ENCODE measurements at regions not wholly inside any gene's neighbourhood (a gene's known extent, or its start where the extent isn't known, plus 50 kb on each side); places are given as distances from the start of the nearest gene placed in this dataset.
A peak's percentile ranks its signal among the peaks of the same experiment; 100 is the strongest.

- Mint-ChIP-seq H3K9me3 (peaks cover 7 to 9% of the 10 kb centered on the region in 2 experiments), H3K4me1 (peaks cover 0 to 6% of the 10 kb centered on the region in 2 experiments), H3K27me3 (ENCODE audit: low read depth) (peaks cover 32% of the 10 kb centered on the region), H3K4me3 (no peak overlapping the region), H3K27ac (no peak overlapping the region), H3K36me3 (ENCODE audit: insufficient read depth in 1 of 3, low read depth in 3 of 3) (peaks cover 0 to 11% (median 2%) of the 10 kb centered on the region in 3 experiments; a peak in 4 of 7 replicates)
- no peak overlapping the region for H2BK120ac ChIP-seq (ENCODE audit: low read depth, low read length, poor library complexity, severe bottlenecking)
- H2AK5ac ChIP-seq (ENCODE audit: insufficient read length, low read length): no peak overlapping the region
- no peak overlapping the region for H2BK5ac ChIP-seq (ENCODE audit: insufficient read length, low read length)
- H2BK15ac ChIP-seq (ENCODE audit: low read depth, low read length): no peak overlapping the region
- peak; percentile 19; the same call in 1 of the 3 replicates for TF ChIP-seq CTCF (conservative IDR thresholded peaks at IDR 0.05)
- H3K9me3 ChIP-seq (ENCODE audit: control insufficient read depth, low read depth, low read length): no peaks in the 10 kb centered on the region
- DNase-seq: no peak
- H2BK20ac ChIP-seq (ENCODE audit: low read depth, low read length, poor library complexity, severe bottlenecking): no peak overlapping the region
- H3K4me1 ChIP-seq (ENCODE audit: insufficient read depth, low read length): no peaks in the 10 kb centered on the region
- no peaks in the 10 kb centered on the region for H4K20me1 ChIP-seq (ENCODE audit: control insufficient read depth, insufficient read depth, insufficient read length)
- no CpG with 5 or more reads among the region's 5 CpGs for WGBS (ENCODE audit: extremely low coverage, insufficient read length, low lambda C conversion rate)
- no peak overlapping the region for H3K9ac ChIP-seq (ENCODE audit: extremely low read depth, insufficient read length, low read length)
- no peak overlapping the region for H4K91ac ChIP-seq (ENCODE audit: insufficient read length, low read depth, low read length)
- H3K14ac ChIP-seq (ENCODE audit: insufficient read depth, low read length): no peak overlapping the region
- no peak overlapping the region for H3K4me2 ChIP-seq (ENCODE audit: insufficient read depth, insufficient read length, low read length)
- no peak overlapping the region for H3K56ac ChIP-seq (ENCODE audit: insufficient read length, low read depth, low read length)
- H3K23me2 ChIP-seq (ENCODE audit: insufficient read length, low read depth, low read length, poor library complexity, severe bottlenecking): no peaks in the 10 kb centered on the region
- H4K8ac ChIP-seq (replicated peaks; ENCODE audit: insufficient read length, low read depth, low read length): no peak overlapping the region
- no peak overlapping the region for H3K23ac ChIP-seq (ENCODE audit: insufficient read length, low read depth, low read length)
- H2BK12ac ChIP-seq (ENCODE audit: insufficient read length, low read depth, low read length): no peak overlapping the region
- no peak overlapping the region for H3T11ph ChIP-seq (ENCODE audit: low read length)
- H4K5ac ChIP-seq (ENCODE audit: insufficient read length, low read depth, low read length): no peak overlapping the region
- no peak overlapping the region for H3K27ac ChIP-seq (ENCODE audit: insufficient read length, low read depth, low read length)
- H3K79me2 ChIP-seq (ENCODE audit: insufficient read depth, low read length): no peaks in the 10 kb centered on the region
- no peaks in the 10 kb centered on the region for H3K79me1 ChIP-seq (ENCODE audit: insufficient read depth, low read depth, low read length, poor library complexity, severe bottlenecking)
- H3K4ac ChIP-seq (ENCODE audit: low read depth, low read length): no peak overlapping the region
- no peaks in the 10 kb centered on the region; the same call in 1 of the 2 replicates for H3K27me3 ChIP-seq (ENCODE audit: insufficient read depth, low read length)
- H2AFZ ChIP-seq (ENCODE audit: low read length): no peak overlapping the region
- no peak overlapping the region for H3K18ac ChIP-seq (ENCODE audit: insufficient read length, low read depth, low read length)
Measured at GRCh38 chr10:118448744-118449143, 106.6 kb upstream of the FAM204A start.
